ENCODE measurements at regions not wholly inside any gene's neighbourhood (a gene's known extent, or its start where the extent isn't known, plus 50 kb on each side); places are given as distances from the start of the nearest gene placed in this dataset.
"Not testable (repeated sequence)": the region's sequence is repeated elsewhere in the genome, so short reads cannot be mapped to it uniquely, and the experiment has no call there.

DNA sequence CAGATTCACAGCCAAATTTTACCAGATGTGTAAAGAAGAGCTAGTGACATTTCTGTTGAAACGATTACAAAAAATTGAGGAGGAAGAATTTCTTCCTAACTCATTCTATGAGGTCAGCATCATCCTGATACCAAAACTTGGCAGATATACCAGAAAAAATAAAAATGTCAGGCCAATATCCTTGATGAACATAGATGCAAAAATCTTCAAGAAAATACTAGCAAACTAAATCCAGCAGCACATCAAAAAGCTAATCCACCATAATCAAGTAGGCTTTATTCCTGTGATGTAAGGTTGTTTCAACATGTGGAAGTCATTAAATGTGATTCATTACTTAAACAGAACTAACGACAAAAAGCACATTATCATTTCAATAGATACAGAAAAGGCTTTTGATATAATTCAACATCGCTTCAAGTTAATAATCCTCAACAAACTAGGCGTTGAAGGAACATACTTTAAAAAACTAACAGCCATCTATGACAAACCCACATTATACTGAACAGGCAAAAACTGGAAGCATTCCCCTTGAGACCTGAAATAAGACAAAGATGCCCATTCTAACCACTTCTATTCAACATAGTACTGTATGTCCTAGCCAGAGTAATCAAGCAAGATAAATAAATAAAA, 807.7 kb upstream of the ZWINT start:
- no peak for DNase-seq (ENCODE audit: low spot score)

- DNase-seq (ENCODE audit: low spot score) = no peak
These were observed 804.6 kb upstream of the ZWINT start for GRCh38 chr10:57165671-57166070.

GRCh38 chr10:57162231-57162630, 801.2 kb upstream of the ZWINT start:
- no peak for DNase-seq (ENCODE audit: low spot score)

DNA sequence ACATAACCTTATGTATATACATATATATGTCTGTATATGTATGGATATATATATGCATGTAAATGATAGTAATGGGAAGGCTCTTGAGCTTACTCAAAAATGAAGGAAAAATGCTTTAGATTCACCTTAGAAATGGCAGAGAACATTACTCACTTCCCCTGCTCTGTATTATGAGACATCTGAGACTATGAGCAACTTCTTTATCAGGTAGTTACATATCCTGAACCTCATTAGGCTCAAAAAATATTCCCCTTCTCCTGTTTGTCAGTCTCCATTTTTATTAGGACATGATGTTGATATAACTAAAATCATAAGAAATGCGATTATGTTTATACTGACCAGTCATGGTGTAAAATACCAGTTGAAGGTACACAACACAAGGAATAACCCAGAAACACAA, 800.1 kb upstream of the ZWINT start:
- DNase-seq (ENCODE audit: low spot score) = no peak

DNA sequence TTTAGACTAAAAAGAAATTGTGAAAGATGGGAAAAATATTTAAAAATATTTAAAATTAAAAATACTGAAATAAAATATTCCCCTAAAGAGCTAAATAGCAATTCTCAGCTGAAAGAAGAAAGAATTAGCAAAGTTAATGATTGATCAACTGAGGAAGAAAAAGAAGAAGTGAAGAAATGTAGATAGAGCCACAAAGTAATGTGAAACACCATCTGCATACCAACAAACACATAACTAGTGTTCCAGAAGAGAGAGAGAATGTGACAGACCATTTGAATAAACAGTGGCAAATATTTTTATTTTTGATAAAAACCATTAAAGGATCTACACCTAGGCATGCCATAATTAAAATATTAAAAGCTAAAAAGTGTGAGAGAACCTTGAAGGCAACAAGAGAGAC, 784.5 kb upstream of the ZWINT start:
- DNase-seq (ENCODE audit: low spot score) = no peak

DNA sequence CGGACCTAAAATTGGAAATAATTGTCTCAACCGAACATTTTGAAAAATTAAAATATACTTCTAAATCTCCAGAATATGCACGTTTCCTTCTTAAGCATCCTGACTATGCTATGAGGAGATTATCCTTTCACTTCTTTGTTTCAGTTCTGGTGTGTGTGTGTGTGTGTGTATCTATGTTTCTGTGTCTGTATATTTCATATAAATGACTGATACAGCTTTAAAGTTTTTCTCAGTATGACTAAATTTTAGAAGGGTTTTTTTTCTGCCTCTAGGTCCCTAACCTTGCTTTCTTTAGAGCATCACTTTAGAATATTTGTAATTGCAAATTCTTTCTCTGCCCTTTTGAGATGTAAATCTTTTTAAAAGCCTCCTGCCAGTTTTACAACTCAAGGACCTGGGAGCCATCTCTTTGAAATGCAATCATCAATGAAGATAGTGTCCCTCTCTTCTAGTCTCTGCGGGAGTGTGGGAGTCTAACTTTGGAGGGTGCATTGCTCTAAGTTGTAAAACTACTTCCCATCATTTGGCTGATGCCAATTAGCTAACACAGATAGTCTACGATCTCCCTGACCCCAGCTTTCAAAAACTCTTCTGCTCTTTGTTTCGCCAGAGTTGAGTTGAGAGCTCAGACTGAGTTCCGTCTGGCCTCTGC, 782.0 kb upstream of the ZWINT start:
- no peak for DNase-seq (ENCODE audit: low spot score)

GRCh38 chr10:57141708-57142107, 780.6 kb upstream of the ZWINT start:
- DNase-seq (ENCODE audit: low spot score) = no peak

GRCh38 chr10:57119684-57120083, 758.6 kb upstream of the ZWINT start:
- DNase-seq (ENCODE audit: low spot score) = no peak

DNA sequence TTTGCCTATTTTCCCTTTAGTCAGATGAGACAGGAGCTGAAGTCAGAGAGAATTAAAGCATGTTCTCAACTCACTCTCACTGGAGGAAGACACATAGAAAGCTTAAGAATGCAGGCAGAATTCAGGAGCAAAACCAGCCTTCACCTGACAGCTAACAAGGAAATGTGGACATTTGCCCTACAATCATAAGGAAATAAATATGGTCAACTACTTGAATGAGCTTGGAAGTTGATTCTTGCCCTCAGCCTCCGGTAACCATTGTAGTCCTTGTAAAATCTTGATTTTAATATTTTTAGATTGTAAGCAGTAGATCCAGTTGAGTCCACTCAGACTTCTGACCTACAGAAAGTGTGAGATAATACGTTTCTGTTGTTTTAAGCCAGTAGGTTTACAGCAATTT, 752.5 kb upstream of the ZWINT start:
- no peak for DNase-seq (ENCODE audit: low spot score)

GRCh38 chr10:57102236-57102635, 741.2 kb upstream of the ZWINT start:
- DNase-seq (ENCODE audit: low spot score) = no peak

DNA sequence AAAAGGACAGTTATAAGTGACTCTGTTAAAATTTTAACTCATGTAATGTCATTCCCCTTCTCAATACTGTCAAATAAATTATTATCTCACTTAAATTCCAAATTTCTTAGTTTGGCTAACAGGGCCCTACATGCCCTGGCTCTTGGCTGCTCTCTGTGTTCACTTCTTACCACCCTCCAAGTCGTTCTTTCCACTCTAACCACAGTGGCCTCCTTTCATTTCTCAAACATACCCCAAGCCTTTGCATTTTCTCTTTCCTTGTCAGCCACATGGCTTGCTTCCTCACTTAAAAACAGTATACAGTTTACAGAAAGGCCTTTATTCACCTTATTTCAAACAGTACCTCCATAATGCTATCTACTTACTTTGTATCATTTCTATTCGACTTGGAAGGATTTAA, 737.1 kb upstream of the ZWINT start:
- no peak for DNase-seq (ENCODE audit: low spot score)

- DNase-seq (ENCODE audit: low spot score) = no peak
These were observed 735.0 kb upstream of the ZWINT start for GRCh38 chr10:57096044-57096443.

GRCh38 chr10:57094965-57095364, 733.9 kb upstream of the ZWINT start:
- DNase-seq (ENCODE audit: low spot score) = no peak

GRCh38 chr10:57094083-57094482, 733.0 kb upstream of the ZWINT start:
- no peak for DNase-seq (ENCODE audit: low spot score)

- DNase-seq (ENCODE audit: low spot score) = no peak
These were observed 692.5 kb upstream of the ZWINT start for GRCh38 chr10:57053530-57053929.

DNA sequence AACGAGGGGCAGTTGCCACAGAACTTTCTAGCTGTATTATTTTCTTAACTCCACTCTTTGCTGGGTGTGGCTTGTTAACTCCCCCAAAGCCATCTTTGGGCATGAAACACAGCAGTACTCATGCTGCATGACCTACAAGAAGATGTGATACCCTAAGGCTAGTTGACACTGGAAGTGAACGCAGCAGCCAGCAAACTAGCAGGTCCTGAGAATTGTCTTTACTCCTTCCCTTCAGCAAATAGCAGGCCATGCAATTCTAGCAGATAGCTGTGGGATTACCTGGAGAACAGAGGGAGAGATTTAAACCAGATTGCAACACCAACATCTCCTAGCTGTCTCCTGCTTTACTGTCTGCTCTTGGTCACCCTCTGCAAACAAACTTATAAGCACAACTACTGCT, 688.0 kb upstream of the ZWINT start:
- DNase-seq (ENCODE audit: low spot score) = no peak

- DNase-seq (ENCODE audit: low spot score) = no peak
These were observed 677.5 kb upstream of the ZWINT start for GRCh38 chr10:57038531-57038930.

DNA sequence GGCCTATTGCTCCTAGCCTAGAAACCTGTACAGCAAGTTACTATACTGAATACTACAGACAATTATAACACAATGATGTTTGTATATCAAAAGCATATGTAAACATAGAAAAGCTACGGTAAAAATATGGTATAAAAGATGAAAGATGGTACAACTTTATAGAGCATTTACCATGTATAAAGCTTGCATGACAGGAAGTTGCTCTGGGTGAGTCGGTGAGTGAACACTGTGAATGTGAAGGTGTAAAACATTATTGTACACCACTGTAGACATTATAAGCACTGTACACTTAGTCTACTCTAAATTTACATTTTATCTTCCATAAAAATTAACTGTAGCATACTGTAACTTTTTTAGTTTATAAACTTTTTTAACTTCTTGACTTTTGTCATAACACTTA, 674.3 kb upstream of the ZWINT start:
- no peak for DNase-seq (ENCODE audit: low spot score)

- DNase-seq (ENCODE audit: low spot score) = not testable (repeated sequence)
These were observed 671.2 kb upstream of the ZWINT start for GRCh38 chr10:57032301-57032700.

- DNase-seq (ENCODE audit: low spot score) = no peak
These were observed 670.3 kb upstream of the ZWINT start for GRCh38 chr10:57031346-57031745.

DNA sequence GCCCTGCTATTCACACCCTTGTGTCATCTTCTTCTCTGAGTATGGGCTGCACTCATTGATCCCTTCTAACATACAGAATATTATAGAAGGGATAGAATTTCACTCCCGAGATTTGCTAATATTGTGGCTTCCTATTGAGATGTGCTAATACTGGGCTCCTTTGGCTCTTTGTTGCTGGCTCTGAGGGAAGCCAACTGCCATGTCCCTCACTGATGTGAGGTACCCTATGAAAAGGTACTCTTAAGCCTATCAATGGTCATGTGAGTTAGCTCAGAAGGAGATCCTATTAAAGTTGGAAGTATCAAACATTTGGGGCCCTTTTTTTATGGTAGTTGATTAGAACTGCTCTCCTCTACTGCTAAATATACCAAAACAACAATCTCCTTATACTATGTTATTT, 665.2 kb upstream of the ZWINT start:
- DNase-seq (ENCODE audit: low spot score) = no peak

DNA sequence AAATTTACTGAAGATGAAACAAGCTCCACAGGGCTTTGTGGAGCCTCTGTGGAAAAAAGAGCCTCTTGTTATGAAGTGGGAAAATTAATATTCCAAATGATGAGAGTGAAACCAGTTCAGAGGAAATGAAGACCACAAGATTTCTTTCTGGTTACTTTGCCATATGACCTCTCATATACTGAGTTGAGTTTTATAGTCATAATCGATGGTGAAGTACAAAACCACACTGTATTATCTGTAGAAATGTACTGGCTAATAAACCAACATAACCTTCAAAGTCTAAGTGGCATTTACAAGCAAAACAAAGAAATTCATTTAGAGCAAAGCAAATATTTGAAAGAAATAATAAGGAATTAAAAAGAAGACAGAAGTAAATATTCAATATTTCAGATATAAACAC, 662.6 kb upstream of the ZWINT start:
- DNase-seq (ENCODE audit: low spot score) = no peak

DNA sequence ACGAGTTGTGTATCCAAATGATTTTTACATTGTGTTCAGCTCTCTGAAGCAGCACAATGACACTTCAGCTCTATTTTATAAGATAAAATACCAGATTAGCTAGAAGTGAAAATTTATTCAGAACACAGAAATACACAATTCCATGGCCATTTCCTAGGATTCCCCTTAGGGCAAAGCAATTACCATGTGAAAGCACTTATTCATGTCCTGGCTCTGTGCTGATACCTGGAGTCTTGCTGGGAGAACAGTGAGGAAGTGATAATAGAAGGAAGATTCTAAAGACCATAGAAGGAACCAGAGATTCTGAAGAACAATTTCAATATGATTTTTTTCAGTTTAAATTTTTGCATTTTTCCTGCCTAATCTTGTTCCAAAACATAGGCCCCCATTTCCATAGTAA, 657.4 kb upstream of the ZWINT start:
- DNase-seq (ENCODE audit: low spot score) = no peak

DNA sequence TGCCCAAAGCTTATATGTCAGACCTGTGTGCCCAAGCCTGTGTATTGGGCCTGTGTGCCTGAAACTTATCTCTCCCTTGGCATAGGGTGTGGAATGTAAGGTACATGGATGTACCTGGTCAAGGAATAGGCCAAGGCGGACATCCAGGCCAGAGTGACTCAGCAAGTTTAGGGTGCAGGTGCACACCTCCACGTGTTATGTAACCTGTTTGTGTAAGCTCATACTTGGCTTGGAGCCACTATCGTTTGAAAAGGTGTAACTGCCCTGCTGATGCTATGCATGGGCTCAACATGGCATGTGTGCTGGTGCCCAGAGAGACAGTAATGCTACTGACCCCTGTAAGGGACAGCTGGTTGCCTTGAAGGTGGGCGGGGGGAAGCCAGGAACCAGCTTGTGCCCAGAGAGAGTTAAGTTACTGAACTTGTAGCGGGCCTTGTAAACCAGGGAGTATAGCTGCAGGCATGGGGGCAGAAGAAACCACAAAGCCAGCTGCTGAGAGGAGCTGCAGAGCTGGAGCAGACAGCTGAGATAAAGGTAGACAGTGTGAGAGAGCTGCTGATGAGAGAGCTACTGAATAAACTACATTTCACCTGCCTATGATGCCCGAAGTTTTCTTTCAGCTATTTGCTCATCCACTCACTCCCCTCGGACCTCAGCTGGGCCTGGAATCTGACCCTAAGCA, 656.4 kb upstream of the ZWINT start:
- no peak for DNase-seq (ENCODE audit: low spot score)
